ENCODE measurements at regions not wholly inside any gene's neighbourhood (a gene's known extent, or its start where the extent isn't known, plus 50 kb on each side); places are given as distances from the start of the nearest gene placed in this dataset.

- H3K4me3 ChIP-seq (ENCODE audit: low read depth, low read length) = no peak overlapping the region
- DNase-seq (ENCODE audit: low read depth) = no peak
These were observed 736.1 kb upstream of the VSTM2A start for GRCh38 chr7:53806119-53806518.

GRCh38 chr7:53811555-53812079 is 730.6 kb upstream of the VSTM2A start:
- no peak for TF ChIP-seq CTCF (conservative IDR thresholded peaks at IDR 0.05; ENCODE audit: low read depth, low read length)
- H3K4me3 ChIP-seq (ENCODE audit: low read depth, low read length) = no peak overlapping the region
- no peak for DNase-seq (ENCODE audit: low read depth)

More at GRCh38 chr7:53806119-53806518, 736.1 kb upstream of the VSTM2A start:
- no peak for TF ChIP-seq CTCF (conservative IDR thresholded peaks at IDR 0.05; ENCODE audit: low read depth, low read length)

- TF ChIP-seq CTCF (conservative IDR thresholded peaks at IDR 0.05; ENCODE audit: low read depth, low read length) = no peak
- no peak overlapping the region for H3K4me3 ChIP-seq (ENCODE audit: low read depth, low read length)
- no peak for DNase-seq (ENCODE audit: low read depth)
These were observed 730.0 kb upstream of the VSTM2A start for GRCh38 chr7:53812135-53812534.

GRCh38 chr7:53835301-53835700 is 706.9 kb upstream of the VSTM2A start:
- TF ChIP-seq CTCF (conservative IDR thresholded peaks at IDR 0.05; ENCODE audit: low read depth, low read length) = no peak
- no peak for DNase-seq (ENCODE audit: low read depth)
- no peak overlapping the region for H3K4me3 ChIP-seq (ENCODE audit: low read depth, low read length)

GRCh38 chr7:53877688-53878087 is 664.5 kb upstream of the VSTM2A start:
- H3K4me3 ChIP-seq (ENCODE audit: low read depth, low read length) = no peak overlapping the region
- no peak for DNase-seq (ENCODE audit: low read depth)
- TF ChIP-seq CTCF (conservative IDR thresholded peaks at IDR 0.05; ENCODE audit: low read depth, low read length) = no peak

- TF ChIP-seq CTCF (conservative IDR thresholded peaks at IDR 0.05; ENCODE audit: low read depth, low read length) = peak; percentile 6
- no peak for DNase-seq (ENCODE audit: low read depth)
- H3K4me3 ChIP-seq (ENCODE audit: low read depth, low read length) = no peak overlapping the region
These were observed 641.2 kb upstream of the VSTM2A start for GRCh38 chr7:53900856-53901528.

- TF ChIP-seq CTCF (conservative IDR thresholded peaks at IDR 0.05; ENCODE audit: low read depth, low read length) = no peak
- no peak overlapping the region for H3K4me3 ChIP-seq (ENCODE audit: low read depth, low read length)
These were observed 637.8 kb upstream of the VSTM2A start for GRCh38 chr7:53904355-53904754.

More at GRCh38 chr7:53904355-53904754, 637.8 kb upstream of the VSTM2A start:
- no peak for DNase-seq (ENCODE audit: low read depth)
